GM11168 (cell line): ENCODE measurements at regions not wholly inside any gene's neighbourhood (a gene's known extent, or its start where the extent isn't known, plus 50 kb on each side); places are given as distances from the start of the nearest gene placed in this dataset.

ENCODE experiments used
- in situ Hi-C: fragments of 300-500 bp; cut with MboI; formaldehyde crosslinking; loops from one replicate; pipeline ENCODE4 v1.12.0; 2022; ENCODE audit warnings: low sequenced_read_pairs; ENCODE audit not compliant: unreplicated experiment

GRCh38 chr7:24466168-24466768, 107.0 kb upstream of the PALS2 start:
- in situ Hi-C loops: no loop called here

DNA sequence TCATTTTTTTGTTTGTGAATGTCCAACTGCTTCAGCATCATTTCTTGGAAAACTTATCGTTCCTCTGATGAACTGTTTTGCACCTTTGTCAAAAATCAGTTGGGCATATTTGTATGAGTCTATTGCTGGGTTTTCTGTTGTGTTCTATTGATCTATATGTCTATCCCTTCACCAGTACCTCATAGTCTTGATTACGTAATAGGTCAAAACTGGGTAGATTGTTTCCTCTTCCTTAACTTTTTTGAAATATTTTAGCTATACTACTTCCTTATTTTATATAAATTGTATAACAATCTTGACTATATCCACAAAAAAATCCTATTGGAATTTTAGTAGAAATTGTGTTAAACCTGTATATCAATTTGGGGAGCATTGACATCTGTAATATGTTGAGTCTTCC, 104.1 kb upstream of the PALS2 start:
- in situ Hi-C loops: no loop called here

DNA sequence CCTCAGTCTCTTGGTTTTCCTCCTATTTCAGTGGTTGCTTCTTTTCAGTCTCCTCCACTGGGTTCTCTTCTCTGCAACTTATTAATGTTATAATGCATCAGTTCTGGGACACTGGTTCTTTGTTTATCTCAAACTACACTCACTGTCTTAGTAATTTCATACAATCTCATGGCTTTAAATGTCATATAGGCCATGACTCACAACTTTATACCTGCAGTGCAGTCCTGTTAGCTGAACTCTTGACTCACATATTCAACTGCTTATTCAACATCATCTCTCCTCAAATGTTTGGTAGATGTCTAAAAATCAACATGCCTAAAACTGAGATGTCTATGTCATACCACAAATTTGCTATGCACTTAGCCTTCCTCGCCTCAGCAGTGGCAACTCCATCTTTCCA, 101.2 kb upstream of the PALS2 start:
- in situ Hi-C loops: no loop called here

- in situ Hi-C loops: no loop called here
These were observed 97.9 kb upstream of the PALS2 start for GRCh38 chr7:24475166-24475961.

DNA sequence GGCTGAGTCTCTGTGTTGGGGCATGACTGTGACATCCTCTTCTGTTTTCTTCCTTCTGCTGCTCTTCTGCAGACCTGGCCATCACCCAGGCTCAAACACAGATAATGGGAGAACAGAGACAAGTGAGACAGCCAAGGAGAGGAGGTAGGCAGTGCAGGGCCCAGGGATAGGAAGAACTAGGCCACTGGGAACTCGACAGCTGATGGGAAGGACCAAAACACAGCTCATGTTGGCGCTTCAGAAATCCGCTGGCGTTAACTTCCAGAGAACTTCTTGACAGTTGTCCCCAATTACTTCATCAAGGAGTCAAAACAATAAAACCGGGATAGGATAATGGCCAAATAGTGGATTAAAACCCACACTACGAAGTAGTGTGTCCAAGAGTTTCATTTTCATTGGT, 97.0 kb upstream of the PALS2 start:
- in situ Hi-C loops: no loop called here

DNA sequence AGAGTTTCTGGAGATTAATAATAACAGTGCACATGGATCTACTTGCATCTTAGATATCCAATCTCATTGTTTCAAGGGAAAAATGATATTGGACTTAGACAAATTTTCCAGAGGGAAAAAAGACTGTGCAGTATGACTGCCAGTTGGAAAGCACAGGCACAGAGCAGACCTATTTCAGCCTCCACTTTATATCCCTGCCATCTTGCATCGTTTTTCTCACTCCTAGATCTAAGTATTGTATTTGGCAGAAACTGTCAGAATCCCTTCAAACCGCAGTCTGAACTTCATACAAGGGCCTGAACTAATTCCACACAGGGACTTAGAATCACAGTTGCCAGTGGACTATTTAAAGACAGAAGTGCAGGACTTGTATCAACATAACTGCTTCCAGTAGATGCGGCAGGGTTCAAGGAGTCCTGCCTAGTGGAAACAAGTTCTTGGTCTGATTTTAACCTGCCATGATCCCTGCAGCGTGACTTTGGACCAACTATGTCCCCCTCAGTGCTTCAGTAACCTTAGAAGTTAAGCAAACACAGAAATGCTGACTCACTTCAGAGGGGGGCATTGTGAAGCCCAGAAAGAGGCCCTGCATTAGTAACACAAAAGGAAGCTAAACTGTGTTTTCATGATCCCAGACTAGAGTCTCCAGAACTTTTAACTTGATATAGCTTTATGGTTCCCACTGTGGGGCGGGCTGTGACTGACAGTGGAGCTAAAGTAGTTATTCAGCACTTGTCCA, 95.7 kb upstream of the PALS2 start:
- in situ Hi-C loops: no loop called here

DNA sequence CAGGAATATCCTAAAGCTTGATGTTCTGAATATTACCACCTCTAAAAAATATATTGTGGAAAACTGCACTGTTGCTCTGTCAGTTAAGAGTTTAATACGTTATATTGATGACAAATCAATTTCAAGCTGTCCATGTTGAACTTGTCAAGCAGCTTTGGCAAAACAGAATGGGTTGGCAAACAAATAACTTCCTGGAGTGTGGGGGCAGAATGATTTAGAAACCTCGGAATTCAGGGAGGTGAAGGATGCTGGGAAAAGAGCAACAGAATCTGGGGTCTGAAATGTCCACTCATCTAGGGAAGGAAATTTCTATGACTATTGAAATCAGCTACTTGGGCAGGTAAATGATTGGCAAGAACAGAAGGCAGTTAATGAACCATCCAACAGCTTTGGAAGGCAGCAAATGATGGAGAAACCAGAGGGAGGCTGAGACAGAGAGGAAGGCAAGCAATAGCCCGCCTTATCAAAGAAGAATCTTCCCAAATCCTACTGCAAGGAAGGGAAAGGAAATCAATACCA, 95.1 kb upstream of the PALS2 start:
- in situ Hi-C loops: no loop called here

DNA sequence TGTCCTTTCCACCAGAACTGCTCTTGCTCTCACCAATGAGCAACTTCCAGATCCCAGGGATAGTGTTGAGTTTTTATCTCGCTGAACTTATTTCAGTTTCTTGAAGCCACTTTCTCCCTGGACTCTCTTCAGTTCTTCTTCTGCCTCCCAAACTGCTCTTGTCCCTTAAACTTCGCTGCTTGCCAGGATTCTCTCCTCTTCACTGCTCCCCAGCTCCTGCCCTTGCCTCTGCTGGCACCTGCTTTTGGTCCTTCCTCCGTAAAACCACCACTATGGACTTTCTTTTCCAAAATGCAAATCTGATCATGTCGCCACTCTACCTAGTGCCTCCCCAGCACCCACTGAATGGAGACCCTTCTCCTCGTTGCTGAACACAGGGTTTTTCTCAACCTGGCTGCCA, 92.8 kb upstream of the PALS2 start:
- in situ Hi-C loops: no loop called here

GRCh38 chr7:24483804-24484203, 89.4 kb upstream of the PALS2 start:
- in situ Hi-C loops: no loop called here

- in situ Hi-C loops: no loop called here
These were observed 80.7 kb upstream of the PALS2 start for GRCh38 chr7:24492576-24492975.

DNA sequence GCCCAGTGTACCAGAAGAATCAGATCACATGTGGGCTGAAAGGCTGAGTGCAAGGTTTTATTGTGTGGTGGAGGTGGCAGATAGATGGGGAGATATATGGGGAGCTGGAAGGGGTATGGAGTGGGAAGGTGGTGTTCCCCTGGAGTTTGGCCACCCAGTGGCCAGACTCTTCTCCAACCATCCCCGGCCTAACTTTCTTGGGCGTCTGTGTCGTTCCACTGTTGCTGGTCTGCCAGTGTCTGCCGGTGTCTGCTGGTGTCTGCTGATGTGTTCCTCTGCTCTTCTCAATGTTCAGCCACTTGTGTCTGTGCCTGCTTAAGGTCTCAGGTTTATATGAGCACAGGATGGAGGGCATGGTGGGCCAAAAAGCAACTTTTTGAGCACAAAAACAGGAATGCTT, 78.4 kb upstream of the PALS2 start:
- in situ Hi-C loops: no loop called here

DNA sequence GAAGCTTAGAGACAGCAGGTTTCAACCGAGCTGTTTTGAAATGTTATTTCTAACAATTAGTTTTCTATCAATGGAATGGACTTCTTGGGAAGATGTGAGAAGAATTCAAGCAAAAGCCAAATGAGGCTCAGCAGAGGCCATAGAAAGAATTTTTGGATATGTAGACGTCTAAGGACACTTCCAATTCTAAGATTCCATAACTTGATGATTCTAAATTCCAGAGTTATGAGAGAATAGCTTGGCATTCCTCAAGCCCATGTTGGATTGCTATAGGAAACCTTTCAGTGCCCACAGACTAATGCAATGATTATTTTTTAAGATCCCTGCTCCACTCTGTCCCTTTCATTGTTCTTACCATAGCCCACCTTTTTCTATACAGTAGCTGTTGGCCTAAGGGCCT, 77.2 kb upstream of the PALS2 start:
- in situ Hi-C loops: no loop called here

GRCh38 chr7:24498439-24498838, 74.8 kb upstream of the PALS2 start:
- in situ Hi-C loops: no loop called here

DNA sequence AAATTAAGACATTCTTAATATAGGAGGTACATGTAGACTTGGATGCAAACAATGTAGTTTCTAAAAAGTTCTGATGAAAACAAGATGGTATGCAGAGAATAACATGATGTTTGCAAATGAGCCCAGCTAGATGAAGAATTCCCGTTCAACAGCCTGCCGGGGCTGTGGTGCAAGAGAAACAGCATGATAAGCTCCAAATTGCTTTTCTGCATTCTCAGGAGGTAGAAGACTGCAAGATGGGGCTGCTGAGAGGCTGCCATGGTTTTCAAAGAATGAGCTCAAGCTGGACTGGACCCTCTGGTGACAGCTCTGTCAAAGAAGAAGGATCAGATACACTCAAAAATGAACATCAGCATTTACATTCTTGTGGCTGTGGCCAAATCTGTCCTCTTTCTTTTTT, 73.4 kb upstream of the PALS2 start:
- in situ Hi-C loops: no loop called here

DNA sequence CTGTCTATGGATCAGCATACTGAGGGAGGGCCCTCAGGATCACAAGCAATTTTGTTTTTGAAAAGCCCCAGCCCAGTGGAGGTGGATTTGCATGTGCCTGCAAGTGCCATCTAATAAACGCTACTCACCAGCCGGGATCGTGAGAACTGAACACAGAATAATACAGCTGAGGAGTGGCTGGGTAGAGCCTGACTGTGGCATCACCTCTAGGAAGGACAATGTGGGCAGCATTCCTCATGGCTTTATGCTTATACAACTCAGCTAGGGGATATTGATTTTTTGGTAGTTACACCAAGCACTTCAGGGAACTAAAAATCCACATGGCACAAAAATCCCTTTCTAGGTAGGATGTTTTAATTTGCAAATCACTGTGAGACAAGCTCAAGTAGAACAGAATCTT, 72.7 kb upstream of the PALS2 start:
- in situ Hi-C loops: no loop called here

- in situ Hi-C loops: no loop called here
These were observed 72.2 kb upstream of the PALS2 start for GRCh38 chr7:24501009-24501408.

DNA sequence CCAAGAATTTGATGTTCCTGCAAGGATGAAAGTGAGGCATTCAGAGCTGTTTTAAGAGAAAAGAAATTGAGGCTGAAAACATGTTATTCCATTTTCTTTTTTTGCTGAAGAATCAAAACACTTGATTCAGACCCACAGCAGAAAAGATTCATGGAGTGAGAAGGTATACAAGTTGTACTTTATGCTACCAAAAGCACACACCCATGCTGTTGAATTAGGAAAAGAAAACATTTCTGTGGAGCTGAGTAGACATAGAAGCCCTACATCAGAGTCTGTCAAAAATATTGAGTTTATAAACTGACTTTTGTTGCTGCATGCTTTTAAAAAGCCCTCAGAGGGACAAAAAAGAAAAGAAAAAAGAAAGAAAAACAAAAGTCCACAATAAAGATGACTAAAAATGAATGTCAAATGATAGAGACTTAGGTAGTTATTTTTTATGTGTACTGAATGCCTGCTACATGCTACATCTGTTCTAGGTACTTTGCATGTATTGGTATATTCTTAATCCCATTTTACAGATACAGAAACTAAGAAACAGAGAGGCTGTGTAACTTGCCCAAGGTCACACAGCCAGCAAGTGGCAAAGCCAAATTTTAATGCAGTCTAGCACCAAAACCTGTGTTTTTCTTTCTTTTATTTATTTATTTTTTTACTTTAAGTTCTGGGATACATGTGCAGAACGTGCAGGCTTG, 71.7 kb upstream of the PALS2 start:
- in situ Hi-C loops: no loop called here

DNA sequence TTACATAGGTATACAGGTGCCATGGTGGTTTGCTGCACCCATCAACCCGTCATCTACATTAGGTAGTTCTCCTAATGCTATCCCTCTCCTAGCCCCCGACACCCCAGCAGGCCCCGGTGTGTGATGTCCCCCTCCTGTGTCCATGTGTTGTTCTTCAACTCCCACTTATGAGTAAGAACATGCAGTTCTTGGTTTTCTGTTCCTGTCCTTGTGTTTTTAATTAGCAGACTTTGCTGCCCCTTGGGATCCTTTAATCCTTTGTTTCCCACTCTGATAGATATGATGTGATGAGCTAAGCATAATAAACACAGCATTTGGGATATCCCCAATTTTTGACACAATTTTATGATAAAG, 71.1 kb upstream of the PALS2 start:
- in situ Hi-C loops: no loop called here

- in situ Hi-C loops: no loop called here
These were observed 69.7 kb upstream of the PALS2 start for GRCh38 chr7:24503506-24503905.

DNA sequence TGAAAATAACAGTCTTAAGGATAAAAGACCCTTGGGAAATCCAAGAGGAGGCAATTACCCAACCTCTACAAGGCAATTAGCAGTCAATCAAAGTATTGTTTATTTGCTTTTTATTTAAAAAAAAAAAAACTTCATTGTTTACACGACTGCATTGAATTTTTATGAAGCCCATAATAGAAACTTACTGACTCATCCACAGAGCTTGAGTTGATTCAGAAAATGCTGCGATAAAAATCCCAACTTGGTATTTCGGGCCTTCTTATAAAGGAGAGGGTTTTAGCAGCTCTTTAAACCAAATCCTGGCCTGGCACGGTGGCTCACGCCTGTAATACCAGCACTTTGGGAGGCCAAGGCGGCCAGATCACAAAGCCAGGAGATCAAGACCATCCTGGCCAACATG, 69.2 kb upstream of the PALS2 start:
- in situ Hi-C loops: no loop called here

DNA sequence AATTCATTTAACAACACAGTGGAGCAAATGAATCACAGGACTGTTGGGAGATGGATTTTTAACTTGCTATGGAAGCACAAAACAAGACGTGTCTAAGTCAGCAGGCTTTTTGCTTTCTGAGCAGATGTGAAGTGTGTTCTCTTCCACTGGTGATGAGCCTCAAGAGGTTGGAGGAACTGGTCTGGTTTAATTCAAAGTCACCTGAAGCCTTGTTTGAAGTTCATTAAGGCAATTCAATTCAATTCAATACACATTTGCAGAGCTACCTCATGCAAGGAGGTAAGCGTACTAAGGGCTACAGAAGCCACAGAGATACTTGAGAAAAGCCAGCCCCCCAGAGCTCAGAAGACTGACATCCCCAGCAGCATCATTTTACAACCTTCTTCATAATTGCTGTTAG, 68.4 kb upstream of the PALS2 start:
- in situ Hi-C loops: no loop called here
